H1 (cell line): ENCODE measurements at regions not wholly inside any gene's neighbourhood (a gene's known extent, or its start where the extent isn't known, plus 50 kb on each side); places are given as distances from the start of the nearest gene placed in this dataset.

ENCODE experiments used
- CTCF ChIP-seq, 3 experiments: IDR thresholded peaks; 1 replicate in 2 of 3; 2 replicates in 1 of 3; pipeline versions ENCODE4 v1.5.1 to v1.6.1; 2011; ENCODE audit warnings: low read length in 3 of 3, mild to moderate bottlenecking in 3 of 3, inconsistent platforms in 2 of 3, low read depth in 1 of 3, moderate library complexity in 1 of 3; ENCODE audit not compliant: insufficient read depth in 1 of 3; ENCODE audit errors: control extremely low read depth in 1 of 3
- EGR1 ChIP-seq: IDR thresholded peaks from 2 replicates; pipeline ENCODE4 v1.6.1; 2011; ENCODE audit warnings: low read depth, low read length, borderline replicate concordance
- MAFK ChIP-seq: IDR thresholded peaks from 2 replicates; pipeline ENCODE4 v1.6.1; 2012; ENCODE audit warnings: low read depth, mild to moderate bottlenecking, improper control_type of control experiment, low read length
- RAD21 ChIP-seq, 2 experiments: IDR thresholded peaks in 1 of 2; conservative IDR thresholded peaks in 1 of 2; 2 replicates each; pipeline ENCODE4 v1.6.1; 2011; ENCODE audit warnings: low read depth in 2 of 2, low read length in 2 of 2, improper control_type of control experiment in 1 of 2, inconsistent platforms in 1 of 2, mild to moderate bottlenecking in 1 of 2, moderate library complexity in 1 of 2
- YY1 ChIP-seq: IDR thresholded peaks from 2 replicates; pipeline ENCODE4 v1.6.1; 2011; ENCODE audit warnings: low read depth, mild to moderate bottlenecking, low read length

GRCh38 chr19:29090783-29091526, 122.0 kb downstream of the UQCRFS1 start:
- TF ChIP-seq YY1 (no peak), MAFK (no peak), RAD21 (IDR thresholded peaks at IDR 0.05 in 1 of 2, conservative IDR thresholded peaks at IDR 0.05 in 1 of 2; ENCODE audit: low read depth in 2 of 2, low read length in 2 of 2) (no peak), EGR1 (no peak), CTCF (IDR thresholded peaks at IDR 0.05; ENCODE audit: control extremely low read depth in 1 of 3, insufficient read depth in 1 of 3, low read depth in 1 of 3, low read length in 3 of 3) (no peak)
